IMR-90 (cell line): ENCODE measurements at regions not wholly inside any gene's neighbourhood (a gene's known extent, or its start where the extent isn't known, plus 50 kb on each side); places are given as distances from the start of the nearest gene placed in this dataset.

ENCODE experiments used
- CTCF ChIP-seq: conservative IDR thresholded peaks from 2 replicates; pipeline ENCODE4 v1.5.1; 2012; ENCODE audit warnings: mild to moderate bottlenecking, low read depth, low read length, improper control_type of control experiment
- MAFK ChIP-seq: IDR thresholded peaks from 2 replicates; pipeline ENCODE4 v1.6.1; 2012; ENCODE audit warnings: low read depth, low read length, improper control_type of control experiment
- SMC3 ChIP-seq: fragments of 150-350 bp; IDR thresholded peaks from 2 replicates; pipeline ENCODE4 v1.6.1; 2016; ENCODE audit warnings: low read depth, mild to moderate bottlenecking, antibody characterized with exemption, low read length, moderate library complexity

GRCh38 chr1:5564578-5565257 lies 427.5 kb downstream of the NPHP4 start:
- TF ChIP-seq CTCF, result no peak
- TF ChIP-seq SMC3, result no peak
- TF ChIP-seq MAFK, result no peak
